ENCODE measurements at regions not wholly inside any gene's neighbourhood (a gene's known extent, or its start where the extent isn't known, plus 50 kb on each side); places are given as distances from the start of the nearest gene placed in this dataset.

GRCh38 chr14:39548358-39548757 lies 116.1 kb upstream of the FBXO33 start:
- no peak for TF ChIP-seq CTCF (IDR thresholded peaks at IDR 0.05; ENCODE audit: poor library complexity, severe bottlenecking)
- TF ChIP-seq POLR2AphosphoS5 (IDR thresholded peaks at IDR 0.05): no peak

Measured in neural cell (in vitro differentiated cells).